CD14-positive monocyte (primary cell): ENCODE measurements at regions not wholly inside any gene's neighbourhood (a gene's known extent, or its start where the extent isn't known, plus 50 kb on each side); places are given as distances from the start of the nearest gene placed in this dataset.
A peak's percentile ranks its signal among the peaks of the same experiment; 100 is the strongest.

Source experiments
- DNase-seq, 3 donors: peaks; one replicate each; pipeline ENCODE4 v3.0.0-alpha.2; 2011 to 2022
- H2AFZ ChIP-seq: 2 replicates; pipeline ENCODE4 v1.6.0; 2012; ENCODE audit warnings: mild to moderate bottlenecking, low read depth, low read length, inconsistent platforms; ENCODE audit not compliant: insufficient read depth, poor library complexity, severe bottlenecking
- H3K27ac ChIP-seq, 2 donors: 1 replicate in 1 of 2; 2 replicates in 1 of 2; pipeline ENCODE4 v1.5.1; 2012 to 2013; ENCODE audit warnings: low read length in 2 of 2, control low read depth in 1 of 2, inconsistent platforms in 1 of 2, low read depth in 1 of 2, mild to moderate bottlenecking in 1 of 2
- H3K27me3 ChIP-seq, 2 donors: one replicate each; pipeline versions ENCODE4 v1.6.0 to v1.6.1; 2011 to 2013; ENCODE audit warnings: low read length in 2 of 2; ENCODE audit not compliant: control insufficient read depth in 2 of 2, insufficient read depth in 2 of 2
- H3K36me3 ChIP-seq, 2 donors: replicated peaks in 1 of 2; 1 replicate in 1 of 2; 2 replicates in 1 of 2; pipeline versions ENCODE4 v1.5.1 to v1.6.1; 2012 to 2013; ENCODE audit warnings: low read length in 2 of 2, control low read depth in 1 of 2, inconsistent platforms in 1 of 2, mild to moderate bottlenecking in 1 of 2; ENCODE audit not compliant: insufficient read depth in 2 of 2, control insufficient read depth in 1 of 2
- H3K4me1 ChIP-seq, 2 donors: 1 replicate in 1 of 2; 2 replicates in 1 of 2; pipeline versions ENCODE4 v1.5.1 to v1.6.1; 2012 to 2013; ENCODE audit warnings: low read length in 2 of 2, control low read depth in 1 of 2, inconsistent platforms in 1 of 2, mild to moderate bottlenecking in 1 of 2, moderate library complexity in 1 of 2; ENCODE audit not compliant: insufficient read depth in 2 of 2, control insufficient read depth in 1 of 2
- H3K4me2 ChIP-seq: replicated peaks from 2 replicates; pipeline ENCODE3; 2012; ENCODE audit warnings: low read length, moderate library complexity, mild to moderate bottlenecking; ENCODE audit not compliant: poor library complexity, severe bottlenecking; ENCODE audit errors: extremely low read depth
- H3K4me3 ChIP-seq, 3 experiments: fragments of 200-600 bp in 1 of 3; sonication (generic) in 1 of 3; replicated peaks in 1 of 3; 1 replicate in 2 of 3; 2 replicates in 1 of 3; pipeline ENCODE4 v1.5.1; 2011 to 2013; ENCODE audit warnings: low read length in 3 of 3, mild to moderate bottlenecking in 3 of 3, control low read depth in 2 of 3, low read depth in 2 of 3, inconsistent platforms in 1 of 3, moderate library complexity in 1 of 3
- H3K79me2 ChIP-seq: 2 replicates; pipeline ENCODE4 v1.6.0; 2012; ENCODE audit warnings: mild to moderate bottlenecking, control low read depth, inconsistent platforms, low read length, moderate library complexity; ENCODE audit not compliant: insufficient read depth
- H3K9ac ChIP-seq: 2 replicates; pipeline ENCODE4 v1.6.0; 2017; ENCODE audit warnings: low read length, mild to moderate bottlenecking; ENCODE audit not compliant: insufficient read depth, poor library complexity, severe bottlenecking
- H3K9me3 ChIP-seq, 2 donors: replicated peaks in 1 of 2; 1 replicate in 1 of 2; 2 replicates in 1 of 2; pipeline versions ENCODE4 v1.5.1 to v1.6.1; 2012 to 2013; ENCODE audit warnings: low read length in 2 of 2, control low read depth in 1 of 2; ENCODE audit not compliant: control insufficient read depth in 1 of 2, insufficient read depth in 1 of 2
- H4K20me1 ChIP-seq: 2 replicates; pipeline ENCODE4 v1.6.0; 2012; ENCODE audit warnings: mild to moderate bottlenecking, low read length, control low read depth, moderate library complexity; ENCODE audit not compliant: insufficient read depth
- H3K27ac Mint-ChIP-seq, 7 donors: one replicate each; pipeline ENCODE4 v1.8.0; 2020; ENCODE audit warnings: mild to moderate bottlenecking in 7 of 7, mixed read lengths in 7 of 7, moderate library complexity in 6 of 7, inconsistent platforms in 2 of 7
- H3K27me3 Mint-ChIP-seq, 3 donors: one replicate each; pipeline ENCODE4 v1.8.0; 2021 to 2022; ENCODE audit warnings: low read depth in 3 of 3, mild to moderate bottlenecking in 3 of 3, mixed read lengths in 3 of 3, moderate library complexity in 3 of 3, inconsistent platforms in 1 of 3
- H3K36me3 Mint-ChIP-seq, 2 donors: one replicate each; pipeline ENCODE4 v1.8.0; 2020; ENCODE audit warnings: mixed read lengths in 2 of 2, inconsistent platforms in 1 of 2, mild to moderate bottlenecking in 1 of 2
- H3K4me1 Mint-ChIP-seq: one replicate; pipeline ENCODE4 v1.8.0; 2020; ENCODE audit warnings: mild to moderate bottlenecking, mixed read lengths
- H3K4me3 Mint-ChIP-seq, 2 donors: one replicate each; pipeline ENCODE4 v1.8.0; 2020; ENCODE audit warnings: mild to moderate bottlenecking in 2 of 2, mixed read lengths in 2 of 2, moderate library complexity in 1 of 2
- H3K9me3 Mint-ChIP-seq, 7 donors: one replicate each; pipeline ENCODE4 v1.8.0; 2020 to 2022; ENCODE audit warnings: mixed read lengths in 7 of 7, mild to moderate bottlenecking in 6 of 7, moderate library complexity in 6 of 7, inconsistent platforms in 2 of 7
- CTCF ChIP-seq: fragments of 200-600 bp; IDR thresholded peaks from one replicate; pipeline ENCODE4 v1.8.0; 2022; ENCODE audit warnings: antibody characterized with exemption, mild to moderate bottlenecking
- WGBS: methylation state at CpG from one replicate; pipeline ENCODE4 v1.1.5; 2013; ENCODE audit warnings: missing lambda C conversion rate; ENCODE audit not compliant: insufficient coverage; 5-methylcytosine and 5-hydroxymethylcytosine counted together
- intact Hi-C, 2 donors: fragments of 100-400 bp; cut with micrococcal nuclease; formaldehyde crosslinking; loops; one replicate each; pipeline versions ENCODE4 v1.15.0 to v1.15.1; 2023

- Mint-ChIP-seq H3K9me3 (peaks cover 0 to 15% (median 4%) of the 10 kb centered on the region in 7 donors), H3K27ac (no peak overlapping the region), H3K4me1 (no peaks in the 10 kb centered on the region), H3K4me3 (peak overlapping the region in 1 of 2 donors; percentile 10), H3K36me3 (no peaks in the 10 kb centered on the region), H3K27me3 (no peaks in the 10 kb centered on the region)
- no peaks in the 10 kb centered on the region for H3K27me3 ChIP-seq
- no peaks in the 10 kb centered on the region for H3K79me2 ChIP-seq
- H4K20me1 ChIP-seq = no peaks in the 10 kb centered on the region
- no peak overlapping the region for H2AFZ ChIP-seq
- DNase-seq = no peak
- H3K4me3 ChIP-seq = no peak overlapping the region
- peaks cover 0 to 6% of the 10 kb centered on the region in 2 donors for H3K9me3 ChIP-seq
- 0% methylated on average over 1 of the region's 7 CpGs for WGBS
- no peak overlapping the region for H3K4me2 ChIP-seq
- no peaks in the 10 kb centered on the region for H3K36me3 ChIP-seq
- intact Hi-C loops = no loop called here
- TF ChIP-seq CTCF = no peak
- no peak overlapping the region for H3K27ac ChIP-seq
- no peaks in the 10 kb centered on the region for H3K4me1 ChIP-seq
- no peak overlapping the region for H3K9ac ChIP-seq
Measured at GRCh38 chr5:6197427-6197826, 180.9 kb downstream of the MED10 start.

GRCh38 chr5:6195711-6196358 lies 182.5 kb downstream of the MED10 start:
- no peaks in the 10 kb centered on the region for H3K27me3 Mint-ChIP-seq
- Histone ChIP-seq H2AFZ (no peak overlapping the region), H3K9me3 (peaks cover 0 to 4% of the 10 kb centered on the region in 2 donors), H3K4me1 (no peaks in the 10 kb centered on the region), H3K4me3 (no peak overlapping the region), H3K4me2 (no peak overlapping the region), H3K36me3 (no peaks in the 10 kb centered on the region), H3K79me2 (no peaks in the 10 kb centered on the region), H3K9ac (no peak overlapping the region), H3K27me3 (no peaks in the 10 kb centered on the region), H4K20me1 (no peaks in the 10 kb centered on the region), H3K27ac (no peak overlapping the region)
- DNase-seq = no peak
- H3K9me3 Mint-ChIP-seq = peaks cover 0 to 15% (median 4%) of the 10 kb centered on the region in 7 donors
- no peak for TF ChIP-seq CTCF
- intact Hi-C loops = no loop called here
- H3K4me3 Mint-ChIP-seq = no peak overlapping the region
- H3K4me1 Mint-ChIP-seq = no peaks in the 10 kb centered on the region
- WGBS = 86% methylated on average over 9 of the region's 9 CpGs
- no peak overlapping the region for H3K27ac Mint-ChIP-seq
- H3K36me3 Mint-ChIP-seq = no peaks in the 10 kb centered on the region
